ENCODE measurements at regions not wholly inside any gene's neighbourhood (a gene's known extent, or its start where the extent isn't known, plus 50 kb on each side); places are given as distances from the start of the nearest gene placed in this dataset.

DNA sequence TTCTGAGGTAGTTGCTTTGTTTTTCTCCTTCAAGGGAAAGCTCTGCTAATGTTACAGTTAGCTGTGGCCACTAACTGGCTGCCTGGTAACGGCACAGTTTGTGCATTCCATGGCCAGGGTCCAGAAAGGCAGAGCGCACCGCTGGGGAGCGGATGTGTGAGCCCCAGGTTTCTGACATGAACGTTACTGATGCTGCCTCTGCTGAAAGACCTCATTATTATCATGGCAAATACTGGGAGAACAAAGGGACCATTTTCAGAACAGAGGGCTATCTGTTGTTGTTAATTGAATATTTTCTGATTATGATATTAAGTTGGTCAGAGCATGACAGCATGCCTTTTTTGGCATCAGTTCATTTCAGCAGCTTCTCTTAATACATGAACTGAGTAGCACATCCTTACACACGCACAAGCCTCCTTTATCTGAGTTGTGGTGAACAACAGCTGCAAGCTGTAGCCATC is 134.1 kb downstream of the NUDT12 start:
- TF ChIP-seq, protein P1, sequence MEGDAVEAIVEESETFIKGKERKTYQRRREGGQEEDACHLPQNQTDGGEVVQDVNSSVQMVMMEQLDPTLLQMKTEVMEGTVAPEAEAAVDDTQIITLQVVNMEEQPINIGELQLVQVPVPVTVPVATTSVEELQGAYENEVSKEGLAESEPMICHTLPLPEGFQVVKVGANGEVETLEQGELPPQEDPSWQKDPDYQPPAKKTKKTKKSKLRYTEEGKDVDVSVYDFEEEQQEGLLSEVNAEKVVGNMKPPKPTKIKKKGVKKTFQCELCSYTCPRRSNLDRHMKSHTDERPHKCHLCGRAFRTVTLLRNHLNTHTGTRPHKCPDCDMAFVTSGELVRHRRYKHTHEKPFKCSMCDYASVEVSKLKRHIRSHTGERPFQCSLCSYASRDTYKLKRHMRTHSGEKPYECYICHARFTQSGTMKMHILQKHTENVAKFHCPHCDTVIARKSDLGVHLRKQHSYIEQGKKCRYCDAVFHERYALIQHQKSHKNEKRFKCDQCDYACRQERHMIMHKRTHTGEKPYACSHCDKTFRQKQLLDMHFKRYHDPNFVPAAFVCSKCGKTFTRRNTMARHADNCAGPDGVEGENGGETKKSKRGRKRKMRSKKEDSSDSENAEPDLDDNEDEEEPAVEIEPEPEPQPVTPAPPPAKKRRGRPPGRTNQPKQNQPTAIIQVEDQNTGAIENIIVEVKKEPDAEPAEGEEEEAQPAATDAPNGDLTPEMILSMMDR (IDR thresholded peaks at IDR 0.05): no peak
- TF ChIP-seq POLR2A (IDR thresholded peaks at IDR 0.05): no peak
